ENCODE measurements at regions not wholly inside any gene's neighbourhood (a gene's known extent, or its start where the extent isn't known, plus 50 kb on each side); places are given as distances from the start of the nearest gene placed in this dataset.

DNA sequence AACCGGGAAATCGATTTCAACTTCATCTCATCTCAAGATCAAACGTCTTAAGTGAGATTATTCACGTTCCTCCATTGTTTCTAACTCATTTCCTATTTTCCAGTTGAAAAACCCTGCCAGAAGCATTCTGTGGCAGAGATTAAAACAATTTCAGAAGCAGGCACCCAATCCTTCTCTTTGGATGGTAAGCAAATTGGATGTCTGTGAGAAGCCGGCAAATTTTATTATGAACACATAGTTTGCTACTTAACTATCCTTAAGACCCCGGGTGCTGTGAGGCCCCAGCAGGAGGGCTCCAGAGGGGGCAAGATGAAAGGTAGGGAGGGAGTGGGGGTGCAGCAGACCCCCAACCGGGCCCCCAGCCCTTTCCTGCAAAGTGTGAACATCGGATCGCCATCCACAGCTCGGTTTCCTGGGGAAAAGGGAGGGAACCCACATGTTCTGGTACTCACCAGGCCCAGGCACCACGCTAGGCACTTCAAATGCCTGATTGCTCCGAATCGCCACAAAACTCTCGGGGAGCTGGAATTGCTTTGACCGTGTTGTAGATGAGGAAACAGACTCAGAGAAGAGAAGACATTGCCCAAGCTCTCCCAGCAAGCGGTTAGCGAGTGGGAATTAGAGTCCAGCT is 167.1 kb upstream of the MVB12B start:
- H3K23ac ChIP-seq (ENCODE audit: insufficient read length) = no peak overlapping the region
- DNase-seq (ENCODE audit: low read depth in 1 of 2, low spot score in 2 of 2) = no peak
- H3K9me3 ChIP-seq (ENCODE audit: insufficient read depth in 2 of 2, low read depth in 1 of 2, low read length in 1 of 2) = no peaks in the 10 kb centered on the region
- H3K18ac ChIP-seq (ENCODE audit: extremely low read depth, low read length) = no peak overlapping the region
- no peak overlapping the region for H2AK5ac ChIP-seq (ENCODE audit: low read depth, low read length)
- WGBS, 2 experiments (ENCODE audit: extremely low coverage in 1 of 2, insufficient coverage in 1 of 2, insufficient read length in 1 of 2, insufficient replicate concordance in 2 of 2, low coverage in 1 of 2, low lambda C conversion rate in 2 of 2, missing lambda C conversion rate in 1 of 2) = 86% methylated on average over 17 of the region's 17 CpGs; no CpG with 5 or more reads in 1 of the 2 experiments
- H3K4me3 ChIP-seq (ENCODE audit: extremely low read depth in 1 of 4, insufficient read depth in 2 of 4, low read depth in 3 of 4, low read length in 4 of 4) = no peak overlapping the region
- no peak overlapping the region for H3K27ac ChIP-seq (ENCODE audit: low read depth, low read length)
- FAIRE-seq = no peak
- H3K14ac ChIP-seq (ENCODE audit: insufficient read length) = no peak overlapping the region
- no peaks in the 10 kb centered on the region for H4K20me1 ChIP-seq (replicated peaks in 1 of 2; ENCODE audit: control insufficient read depth in 1 of 2, insufficient read depth in 2 of 2, low read length in 2 of 2)
- no peak overlapping the region for H4K91ac ChIP-seq (replicated peaks; ENCODE audit: insufficient read length, low read length)
- no peak overlapping the region for H2BK120ac ChIP-seq (replicated peaks; ENCODE audit: low read depth, low read length)
- H3K4me2 ChIP-seq (ENCODE audit: insufficient read depth in 1 of 2, low read depth in 2 of 2, low read length in 2 of 2) = no peak overlapping the region
- peaks cover 0 to 2% (median 0%) of the 10 kb centered on the region in 4 experiments; a peak in 1 of 7 replicates for H3K27me3 ChIP-seq (replicated peaks in 1 of 4; ENCODE audit: control insufficient read depth in 3 of 4, extremely low read depth in 1 of 4, insufficient read depth in 3 of 4, low read length in 3 of 4)
- H3K9ac ChIP-seq (replicated peaks in 1 of 4; ENCODE audit: extremely low read depth in 1 of 4, low read depth in 3 of 4, low read length in 3 of 4) = no peak overlapping the region
- no peak overlapping the region for H2BK5ac ChIP-seq (ENCODE audit: low read depth, low read length)
- POLR2A ChIA-PET (ENCODE audit: partially characterized antibody) = no interaction called here
- no peaks in the 10 kb centered on the region for H3K23me2 ChIP-seq (ENCODE audit: low read depth, low read length)
- H3K79me1 ChIP-seq (ENCODE audit: low read depth, low read length) = peaks cover 2% of the 10 kb centered on the region; the same call in 1 of the 2 replicates
- H2BK15ac ChIP-seq (ENCODE audit: low read length) = no peak overlapping the region
- peaks cover 0 to 10% (median 0%) of the 10 kb centered on the region in 4 experiments; a peak in 2 of 7 replicates for H3K4me1 ChIP-seq (replicated peaks in 1 of 4; ENCODE audit: control insufficient read depth in 3 of 4, insufficient read depth in 4 of 4, low read length in 3 of 4)
- H3K79me2 ChIP-seq (ENCODE audit: control insufficient read depth in 1 of 2, insufficient read depth in 2 of 2, low read length in 2 of 2) = no peaks in the 10 kb centered on the region
- H3K36me3 ChIP-seq (ENCODE audit: control insufficient read depth in 2 of 4, insufficient read depth in 4 of 4, low read length in 3 of 4) = no peaks in the 10 kb centered on the region
- no peak overlapping the region for H2BK12ac ChIP-seq (ENCODE audit: low read depth, low read length)
- no peak overlapping the region for H4K5ac ChIP-seq (ENCODE audit: insufficient read length, low read depth, low read length)
- no peak overlapping the region for H2AFZ ChIP-seq (ENCODE audit: low read length)
- H3K56ac ChIP-seq (replicated peaks; ENCODE audit: insufficient read length, low read depth, low read length) = no peak overlapping the region
- CTCF ChIA-PET (ENCODE audit: partially characterized antibody) = interaction anchor here (0.6 to 1.3 kb wide), 5 partner anchors 13 to 239 kb away, joined by 3 read pairs; no protein-coding TSS in a partner anchor
- no peak overlapping the region for H2BK20ac ChIP-seq (ENCODE audit: low read length)
- H3K4ac ChIP-seq (replicated peaks; ENCODE audit: insufficient read length, low read depth, low read length) = no peak overlapping the region
- H4K8ac ChIP-seq (ENCODE audit: extremely low read depth, insufficient read depth, low read length) = no peak overlapping the region
